ENCODE measurements at regions not wholly inside any gene's neighbourhood (a gene's known extent, or its start where the extent isn't known, plus 50 kb on each side); places are given as distances from the start of the nearest gene placed in this dataset.

DNA sequence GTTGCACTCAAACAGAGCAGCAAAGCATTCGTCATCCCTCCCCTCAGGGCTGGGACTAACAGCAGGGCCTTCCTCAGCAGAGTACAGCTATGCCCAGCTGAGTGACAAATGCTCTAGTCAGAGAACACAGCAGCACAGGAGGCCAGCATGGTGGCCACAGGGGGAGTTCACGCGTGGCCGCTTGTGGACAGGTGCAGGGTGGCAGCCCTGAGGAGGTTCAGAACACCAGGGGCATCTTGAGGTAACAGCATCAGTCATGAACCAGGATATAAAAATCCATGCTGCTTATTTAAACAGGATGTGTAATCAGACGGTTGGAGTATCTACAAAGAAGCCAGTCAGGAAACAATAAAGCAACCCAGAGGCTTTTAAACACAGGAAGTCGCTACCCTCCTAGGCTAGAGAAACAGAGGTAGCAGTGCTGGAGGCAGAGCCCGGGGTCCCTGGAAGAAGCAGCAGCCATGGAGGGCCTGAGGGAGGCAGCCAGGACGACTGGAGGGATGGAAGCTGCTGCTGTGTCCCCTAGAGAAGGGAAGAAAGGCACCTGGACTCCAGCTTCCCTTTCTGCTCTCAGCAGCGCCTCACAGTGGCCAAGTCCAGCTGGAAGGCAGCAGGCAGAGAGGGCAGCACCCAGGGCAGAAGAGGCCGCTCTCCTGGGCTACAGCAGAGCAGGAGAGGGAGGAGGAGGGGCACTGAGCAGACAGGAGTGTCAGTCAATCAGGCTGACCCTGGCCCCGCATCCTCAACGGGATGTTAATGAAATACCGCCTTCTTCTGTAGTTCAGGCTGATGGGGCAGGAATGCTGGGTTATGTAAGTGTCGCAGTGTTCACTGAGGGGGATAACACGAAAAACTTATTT lies 70.8 kb upstream of the UCN3 start:
- no peak for TF ChIP-seq EZH2 (IDR thresholded peaks at IDR 0.05)
- no peak for TF ChIP-seq FOXP2 (optimal IDR thresholded peaks at IDR 0.05; ENCODE audit: control extremely low read depth, extremely low read length, insufficient read depth)
